Cardiac muscle cell (in vitro differentiated cells and primary cell): ENCODE measurements at regions not wholly inside any gene's neighbourhood (a gene's known extent, or its start where the extent isn't known, plus 50 kb on each side); places are given as distances from the start of the nearest gene placed in this dataset.

Source experiments
- DNase-seq, 2 donors: peaks; one replicate each; pipeline versions ENCODE4 v3.0.0 to v3.0.0-alpha.2; 2010 to 2017; ENCODE audit warnings: low read depth in 1 of 2, low spot score in 1 of 2
- H3K27ac ChIP-seq: fragments of 200-600 bp; sonication (generic); 2 replicates; pipeline ENCODE4 v1.5.1; 2016
- H3K27me3 ChIP-seq: fragments of 200-600 bp; sonication (generic); 2 replicates; pipeline ENCODE4 v1.6.0; 2016; ENCODE audit warnings: control low read depth
- H3K36me3 ChIP-seq: fragments of 200-600 bp; sonication (generic); 2 replicates; pipeline ENCODE4 v1.5.1; 2016; ENCODE audit warnings: control low read depth
- H3K4me1 ChIP-seq: fragments of 200-600 bp; sonication (generic); 2 replicates; pipeline ENCODE4 v1.8.1; 2017; ENCODE audit warnings: low read depth, mild to moderate bottlenecking, mixed run types
- H3K4me3 ChIP-seq: fragments of 200-600 bp; sonication (generic); 2 replicates; pipeline ENCODE4 v1.5.1; 2016; ENCODE audit warnings: mild to moderate bottlenecking
- H3K9me3 ChIP-seq: fragments of 200-600 bp; sonication (generic); 2 replicates; pipeline ENCODE4 v1.5.1; 2017; ENCODE audit warnings: low read depth, mild to moderate bottlenecking, control low read depth
- TF ChIP-seq, protein P1 (sequence below): IDR thresholded peaks from 2 replicates; pipeline ENCODE4 v1.5.1; 2012; ENCODE audit warnings: low read depth, mild to moderate bottlenecking, low read length

- H3K4me3 ChIP-seq, result no peak overlapping the region
- DNase-seq, result no peak
- no peaks in the 10 kb centered on the region for H3K4me1 ChIP-seq
- TF ChIP-seq, protein P1, sequence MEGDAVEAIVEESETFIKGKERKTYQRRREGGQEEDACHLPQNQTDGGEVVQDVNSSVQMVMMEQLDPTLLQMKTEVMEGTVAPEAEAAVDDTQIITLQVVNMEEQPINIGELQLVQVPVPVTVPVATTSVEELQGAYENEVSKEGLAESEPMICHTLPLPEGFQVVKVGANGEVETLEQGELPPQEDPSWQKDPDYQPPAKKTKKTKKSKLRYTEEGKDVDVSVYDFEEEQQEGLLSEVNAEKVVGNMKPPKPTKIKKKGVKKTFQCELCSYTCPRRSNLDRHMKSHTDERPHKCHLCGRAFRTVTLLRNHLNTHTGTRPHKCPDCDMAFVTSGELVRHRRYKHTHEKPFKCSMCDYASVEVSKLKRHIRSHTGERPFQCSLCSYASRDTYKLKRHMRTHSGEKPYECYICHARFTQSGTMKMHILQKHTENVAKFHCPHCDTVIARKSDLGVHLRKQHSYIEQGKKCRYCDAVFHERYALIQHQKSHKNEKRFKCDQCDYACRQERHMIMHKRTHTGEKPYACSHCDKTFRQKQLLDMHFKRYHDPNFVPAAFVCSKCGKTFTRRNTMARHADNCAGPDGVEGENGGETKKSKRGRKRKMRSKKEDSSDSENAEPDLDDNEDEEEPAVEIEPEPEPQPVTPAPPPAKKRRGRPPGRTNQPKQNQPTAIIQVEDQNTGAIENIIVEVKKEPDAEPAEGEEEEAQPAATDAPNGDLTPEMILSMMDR, result no peak
- no peaks in the 10 kb centered on the region for H3K36me3 ChIP-seq
- H3K9me3 ChIP-seq, result no peaks in the 10 kb centered on the region
- H3K27me3 ChIP-seq, result no peaks in the 10 kb centered on the region
- H3K27ac ChIP-seq, result no peak overlapping the region
Observed at GRCh38 chr16:50954469-50954868, 196.6 kb downstream of the SALL1 start.

DNA sequence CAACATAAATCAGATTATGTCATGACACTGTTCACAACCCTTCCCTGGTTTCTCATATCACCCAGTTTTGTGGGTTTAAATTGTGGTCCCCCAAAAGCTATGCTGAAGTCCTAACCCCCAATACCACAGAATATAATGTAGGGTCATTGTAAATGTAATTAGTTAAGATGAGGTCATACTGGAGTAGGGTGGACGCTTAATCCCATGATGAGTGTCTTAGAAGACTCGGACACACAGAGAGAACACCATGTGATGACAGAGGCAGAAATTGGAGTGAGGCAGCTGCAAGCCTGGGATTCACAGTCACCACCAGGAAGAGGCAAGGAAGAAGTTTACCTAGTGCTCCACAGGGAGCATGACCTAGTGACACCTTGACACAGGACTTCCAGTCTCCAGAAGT lies 197.8 kb downstream of the SALL1 start:
- no peak overlapping the region for H3K4me3 ChIP-seq
- H3K27ac ChIP-seq, result no peak overlapping the region
- H3K27me3 ChIP-seq, result no peaks in the 10 kb centered on the region
- H3K9me3 ChIP-seq, result no peaks in the 10 kb centered on the region
- no peak for DNase-seq
- no peaks in the 10 kb centered on the region for H3K36me3 ChIP-seq
- no peaks in the 10 kb centered on the region for H3K4me1 ChIP-seq
- TF ChIP-seq, protein P1, result no peak

- TF ChIP-seq, protein P1, result no peak
- no peaks in the 10 kb centered on the region for H3K36me3 ChIP-seq
- H3K27me3 ChIP-seq, result no peaks in the 10 kb centered on the region
- no peak for DNase-seq
- H3K27ac ChIP-seq, result no peak overlapping the region
- H3K4me3 ChIP-seq, result no peak overlapping the region
- H3K4me1 ChIP-seq, result no peaks in the 10 kb centered on the region
- H3K9me3 ChIP-seq, result no peaks in the 10 kb centered on the region
Observed at GRCh38 chr16:50950955-50951354, 200.1 kb downstream of the SALL1 start.

GRCh38 chr16:50948268-50948930 lies 202.7 kb downstream of the SALL1 start:
- H3K36me3 ChIP-seq, result no peaks in the 10 kb centered on the region
- no peaks in the 10 kb centered on the region for H3K27me3 ChIP-seq
- TF ChIP-seq, protein P1, result no peak
- H3K9me3 ChIP-seq, result no peaks in the 10 kb centered on the region
- H3K27ac ChIP-seq, result no peak overlapping the region
- no peak for DNase-seq
- H3K4me3 ChIP-seq, result no peak overlapping the region
- H3K4me1 ChIP-seq, result no peaks in the 10 kb centered on the region

DNA sequence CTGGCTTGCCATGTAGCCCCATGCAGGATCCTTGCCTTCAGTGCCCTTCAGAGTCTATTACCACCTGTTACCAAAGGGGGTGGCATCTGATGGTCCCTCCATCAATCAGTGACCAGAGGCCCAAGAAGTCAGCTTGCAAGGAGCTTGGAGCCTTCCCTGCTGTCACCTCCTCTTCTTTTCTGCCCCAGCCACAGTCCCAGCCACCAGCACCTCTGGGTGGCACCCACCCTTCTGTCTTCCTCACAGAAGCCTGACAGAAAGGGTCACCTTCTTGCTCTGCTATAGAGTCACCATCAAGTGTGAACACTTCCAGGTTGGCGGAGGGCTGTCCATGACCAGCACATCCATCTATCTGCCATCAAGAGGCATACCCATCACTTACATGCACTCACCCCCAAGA lies 203.2 kb downstream of the SALL1 start:
- H3K4me3 ChIP-seq, result no peak overlapping the region
- no peaks in the 10 kb centered on the region for H3K4me1 ChIP-seq
- TF ChIP-seq, protein P1, result no peak
- H3K36me3 ChIP-seq, result no peaks in the 10 kb centered on the region
- H3K27me3 ChIP-seq, result no peaks in the 10 kb centered on the region
- no peaks in the 10 kb centered on the region for H3K9me3 ChIP-seq
- no peak overlapping the region for H3K27ac ChIP-seq
- no peak for DNase-seq
